ENCODE measurements at regions not wholly inside any gene's neighbourhood (a gene's known extent, or its start where the extent isn't known, plus 50 kb on each side); places are given as distances from the start of the nearest gene placed in this dataset.

DNA sequence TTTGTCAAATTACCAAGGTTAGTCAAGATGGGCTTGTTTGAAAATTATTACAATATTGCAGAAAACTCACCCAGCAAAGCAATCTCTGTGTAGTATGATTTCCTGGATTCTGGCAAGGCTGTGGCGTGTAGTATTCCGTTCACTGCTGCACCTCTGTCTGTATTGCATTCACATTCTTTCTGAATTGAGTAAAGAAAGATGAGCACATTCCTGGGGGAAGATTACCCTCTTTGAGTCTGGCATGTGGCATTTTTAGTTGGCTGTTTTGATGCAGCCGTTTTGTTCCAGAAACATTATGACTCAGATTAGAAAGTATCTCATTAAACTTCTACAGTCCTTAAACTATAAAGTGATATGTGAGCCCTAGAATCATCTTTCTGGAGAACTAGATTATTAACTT is 197.7 kb downstream of the TENT4A start:
- no peak for TF ChIP-seq CTCF (IDR thresholded peaks at IDR 0.05; ENCODE audit: low read length, missing control alignments)
- DNase-seq (ENCODE audit: low read depth) = no peak

DNA sequence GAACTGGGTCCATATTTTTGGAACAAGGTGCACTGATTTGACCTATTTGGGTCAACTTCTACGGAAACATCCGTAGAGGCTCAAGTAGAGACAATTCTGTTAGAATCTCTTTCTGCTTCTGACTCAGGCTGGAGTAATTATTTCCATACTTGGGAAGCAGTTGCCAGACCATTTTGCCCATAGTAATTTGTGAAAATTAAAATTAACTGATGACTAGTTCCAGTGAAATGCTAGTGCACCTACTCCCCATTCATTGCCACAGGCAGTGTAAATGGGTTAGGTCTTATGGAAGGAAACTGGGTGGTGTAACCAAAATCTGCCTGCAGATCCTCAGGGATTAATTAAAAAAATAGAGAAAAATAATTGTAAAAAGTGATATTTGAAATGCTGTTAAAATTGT is 201.1 kb downstream of the TENT4A start:
- no peak overlapping the region for H3K4me3 ChIP-seq (replicated peaks; ENCODE audit: low read depth, low read length)
- TF ChIP-seq CTCF (IDR thresholded peaks at IDR 0.05; ENCODE audit: low read length, missing control alignments) = no peak
- no peak for DNase-seq (ENCODE audit: low read depth)

More for the DNA sequence above, 197.7 kb downstream of the TENT4A start:
- H3K4me3 ChIP-seq (replicated peaks; ENCODE audit: low read depth, low read length) = no peak overlapping the region

DNA sequence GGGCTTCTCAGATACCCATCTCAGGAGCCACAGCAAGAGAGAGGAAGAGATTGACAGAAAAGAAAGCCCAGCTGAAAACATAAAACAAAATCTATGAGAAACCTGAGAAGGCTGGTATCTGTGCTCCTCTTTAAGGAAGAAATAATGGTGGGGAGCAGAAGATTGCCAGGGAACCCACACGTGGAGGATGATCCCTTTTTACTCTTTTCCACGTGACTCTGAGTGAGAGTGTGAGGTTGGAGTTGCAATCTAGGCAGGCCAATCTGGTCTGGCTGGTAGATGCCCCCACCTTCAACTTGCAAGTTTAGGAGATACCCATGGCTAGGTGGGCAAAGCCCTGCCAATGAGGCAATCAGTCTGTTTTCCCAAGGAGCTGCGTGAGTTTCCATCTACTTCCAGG is 202.3 kb downstream of the TENT4A start:
- no peak overlapping the region for H3K4me3 ChIP-seq (replicated peaks; ENCODE audit: low read depth, low read length)
- no peak for DNase-seq (ENCODE audit: low read depth)
- no peak for TF ChIP-seq CTCF (IDR thresholded peaks at IDR 0.05; ENCODE audit: low read length, missing control alignments)

GRCh38 chr5:6918255-6918654 is 205.0 kb downstream of the TENT4A start:
- no peak overlapping the region for H3K4me3 ChIP-seq (replicated peaks; ENCODE audit: low read depth, low read length)
- TF ChIP-seq CTCF (IDR thresholded peaks at IDR 0.05; ENCODE audit: low read length, missing control alignments) = no peak
- no peak for DNase-seq (ENCODE audit: low read depth)

DNA sequence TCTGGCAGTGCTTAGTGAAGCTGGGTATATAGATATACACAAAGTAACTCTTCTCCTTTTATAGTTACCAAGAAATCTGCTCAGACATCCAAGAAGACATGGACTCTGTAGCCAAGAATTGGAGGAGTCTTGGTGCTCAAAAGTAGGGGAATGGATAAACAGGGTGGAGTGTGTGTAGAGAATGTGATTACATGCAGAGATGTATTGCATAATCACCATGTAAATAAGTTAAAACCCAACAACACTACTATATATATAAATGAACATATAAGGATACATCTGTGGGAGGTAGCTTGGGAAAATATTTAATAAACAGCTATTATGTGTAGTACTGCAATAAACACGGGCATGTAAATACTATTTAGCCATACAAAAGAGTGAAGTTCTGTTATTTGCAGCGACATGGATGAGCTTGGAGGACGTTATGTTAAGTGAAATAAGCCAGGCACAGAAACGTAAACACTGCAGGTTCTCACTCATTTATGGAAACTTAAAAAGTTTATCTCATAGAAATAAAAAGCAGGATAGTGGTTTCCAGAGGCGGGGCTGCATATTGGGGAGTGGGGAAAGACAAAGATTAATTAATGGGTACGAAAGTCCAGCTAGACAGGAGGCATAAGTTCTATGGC is 207.5 kb downstream of the TENT4A start:
- no peak for TF ChIP-seq CTCF (IDR thresholded peaks at IDR 0.05; ENCODE audit: low read length, missing control alignments)
- H3K4me3 ChIP-seq (replicated peaks; ENCODE audit: low read depth, low read length) = no peak overlapping the region
- DNase-seq (ENCODE audit: low read depth) = no peak

DNA sequence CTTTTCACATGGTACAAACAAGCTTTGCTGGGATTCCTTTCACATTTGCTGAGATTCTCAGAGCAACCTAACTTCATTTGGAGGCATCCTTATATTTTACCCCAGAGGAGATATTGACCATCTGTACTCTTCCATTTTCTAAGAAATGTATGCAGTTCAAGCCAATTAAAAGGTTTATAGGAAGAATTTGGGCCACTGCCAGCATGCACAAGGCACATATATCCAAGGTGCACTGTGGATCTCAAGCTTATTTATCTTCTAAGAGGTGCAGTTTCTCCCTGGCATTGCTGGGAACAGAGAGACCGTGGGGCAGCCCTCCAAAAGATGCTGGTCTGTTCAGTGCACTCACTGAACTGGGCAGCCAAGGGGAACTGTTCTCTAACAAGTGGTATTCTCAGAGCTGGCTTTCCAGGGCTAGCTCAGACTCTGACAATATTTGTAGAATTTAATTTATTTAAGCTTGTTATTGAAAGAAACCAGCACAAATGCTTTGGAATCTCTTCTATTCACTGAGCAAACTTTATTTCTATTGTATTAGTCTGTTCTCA is 213.3 kb downstream of the TENT4A start:
- TF ChIP-seq CTCF (IDR thresholded peaks at IDR 0.05; ENCODE audit: low read length, missing control alignments) = no peak
- DNase-seq (ENCODE audit: low read depth) = no peak
- no peak overlapping the region for H3K4me3 ChIP-seq (replicated peaks; ENCODE audit: low read depth, low read length)

- no peak for TF ChIP-seq CTCF (IDR thresholded peaks at IDR 0.05; ENCODE audit: low read length, missing control alignments)
Measured at GRCh38 chr5:6936031-6936430, 222.8 kb downstream of the TENT4A start.

More at GRCh38 chr5:6936031-6936430, 222.8 kb downstream of the TENT4A start:
- H3K4me3 ChIP-seq (replicated peaks; ENCODE audit: low read depth, low read length) = no peak overlapping the region
- no peak for DNase-seq (ENCODE audit: low read depth)

Data from fibroblast of pulmonary artery (primary cell).